HG03175 (cell line): ENCODE measurements at regions not wholly inside any gene's neighbourhood (a gene's known extent, or its start where the extent isn't known, plus 50 kb on each side); places are given as distances from the start of the nearest gene placed in this dataset.

ENCODE experiments used
- ATAC-seq: cut with Tn5 transposase; IDR thresholded peaks from one replicate; pipeline ENCODE4 v1.9.1; 2021; ENCODE audit warnings: mild to moderate bottlenecking, moderate library complexity; ENCODE audit not compliant: unreplicated experiment

- ATAC-seq, result no peak
Measured at GRCh38 chr5:97538912-97539311, 355.9 kb upstream of the RIOK2 start.

GRCh38 chr5:97541864-97542263 is 358.8 kb upstream of the RIOK2 start:
- ATAC-seq, result no peak

GRCh38 chr5:97542469-97542868 is 359.4 kb upstream of the RIOK2 start:
- no peak for ATAC-seq

- ATAC-seq, result no peak
Measured at GRCh38 chr5:97543166-97543565, 360.1 kb upstream of the RIOK2 start.

GRCh38 chr5:97544240-97544639 is 361.2 kb upstream of the RIOK2 start:
- no peak for ATAC-seq

GRCh38 chr5:97544678-97545077 is 361.6 kb upstream of the RIOK2 start:
- no peak for ATAC-seq

- no peak for ATAC-seq
Measured at GRCh38 chr5:97545446-97545845, 362.4 kb upstream of the RIOK2 start.

- ATAC-seq, result no peak
Measured at GRCh38 chr5:97545886-97546535, 363.0 kb upstream of the RIOK2 start.

GRCh38 chr5:97547430-97547829 is 364.4 kb upstream of the RIOK2 start:
- no peak for ATAC-seq

GRCh38 chr5:97547999-97548738 is 365.1 kb upstream of the RIOK2 start:
- peak; percentile 90 for ATAC-seq

- ATAC-seq, result no peak
Measured at GRCh38 chr5:97548739-97549080, 365.7 kb upstream of the RIOK2 start.

- no peak for ATAC-seq
Measured at GRCh38 chr5:97549496-97549895, 366.4 kb upstream of the RIOK2 start.

GRCh38 chr5:97550164-97550563 is 367.1 kb upstream of the RIOK2 start:
- no peak for ATAC-seq

- ATAC-seq, result no peak
Measured at GRCh38 chr5:97550818-97551217, 367.8 kb upstream of the RIOK2 start.

GRCh38 chr5:97553604-97554452 is 370.8 kb upstream of the RIOK2 start:
- ATAC-seq, result no peak

GRCh38 chr5:97554977-97555643 is 372.1 kb upstream of the RIOK2 start:
- ATAC-seq, result no peak

- no peak for ATAC-seq
Measured at GRCh38 chr5:97555644-97555981, 372.6 kb upstream of the RIOK2 start.

- ATAC-seq, result no peak
Measured at GRCh38 chr5:97559827-97560598, 377.0 kb upstream of the RIOK2 start.

GRCh38 chr5:97560599-97560993 is 377.5 kb upstream of the RIOK2 start:
- no peak for ATAC-seq

GRCh38 chr5:97563050-97563657 is 380.1 kb upstream of the RIOK2 start:
- ATAC-seq, result no peak
